HG03354 (cell line): ENCODE measurements at regions not wholly inside any gene's neighbourhood (a gene's known extent, or its start where the extent isn't known, plus 50 kb on each side); places are given as distances from the start of the nearest gene placed in this dataset.
A peak's percentile ranks its signal among the peaks of the same experiment; 100 is the strongest.
"Not testable (repeated sequence)": the region's sequence is repeated elsewhere in the genome, so short reads cannot be mapped to it uniquely, and the experiment has no call there.

Experiments used
- ATAC-seq: cut with Tn5 transposase; IDR thresholded peaks from one replicate; pipeline ENCODE4 v1.9.1; 2021; ENCODE audit warnings: mild to moderate bottlenecking; ENCODE audit not compliant: unreplicated experiment, poor library complexity, severe bottlenecking

- ATAC-seq = no peak
Observed at GRCh38 chr12:74381958-74382357, 155.7 kb upstream of the ATXN7L3B start.

GRCh38 chr12:74382983-74383382 is 154.7 kb upstream of the ATXN7L3B start:
- ATAC-seq = no peak

- no peak for ATAC-seq
Observed at GRCh38 chr12:74391283-74391682, 146.4 kb upstream of the ATXN7L3B start.

GRCh38 chr12:74393272-74393671 is 144.4 kb upstream of the ATXN7L3B start:
- no peak for ATAC-seq

- no peak for ATAC-seq
Observed at GRCh38 chr12:74394647-74395046, 143.0 kb upstream of the ATXN7L3B start.

- ATAC-seq = no peak
Observed at GRCh38 chr12:74401035-74401434, 136.6 kb upstream of the ATXN7L3B start.

- ATAC-seq = no peak
Observed at GRCh38 chr12:74401966-74402365, 135.7 kb upstream of the ATXN7L3B start.

- ATAC-seq = not testable (repeated sequence)
Observed at GRCh38 chr12:74403221-74403470, 134.5 kb upstream of the ATXN7L3B start.

GRCh38 chr12:74408601-74409166 is 129.0 kb upstream of the ATXN7L3B start:
- no peak for ATAC-seq

- ATAC-seq = no peak
Observed at GRCh38 chr12:74412606-74413230, 124.9 kb upstream of the ATXN7L3B start.

- ATAC-seq = peak; percentile 86
Observed at GRCh38 chr12:74415633-74416032, 122.0 kb upstream of the ATXN7L3B start.

GRCh38 chr12:74418573-74418972 is 119.1 kb upstream of the ATXN7L3B start:
- ATAC-seq = no peak

- no peak for ATAC-seq
Observed at GRCh38 chr12:74424778-74425177, 112.9 kb upstream of the ATXN7L3B start.

GRCh38 chr12:74426091-74426490 is 111.5 kb upstream of the ATXN7L3B start:
- no peak for ATAC-seq

- no peak for ATAC-seq
Observed at GRCh38 chr12:74429535-74429934, 108.1 kb upstream of the ATXN7L3B start.

GRCh38 chr12:74431801-74432200 is 105.8 kb upstream of the ATXN7L3B start:
- no peak for ATAC-seq

- ATAC-seq = no peak
Observed at GRCh38 chr12:74440469-74440868, 97.2 kb upstream of the ATXN7L3B start.

- ATAC-seq = no peak
Observed at GRCh38 chr12:74441872-74442271, 95.8 kb upstream of the ATXN7L3B start.

- no peak for ATAC-seq
Observed at GRCh38 chr12:74446466-74446865, 91.2 kb upstream of the ATXN7L3B start.

GRCh38 chr12:74449872-74450271 is 87.8 kb upstream of the ATXN7L3B start:
- ATAC-seq = no peak

GRCh38 chr12:74454109-74454508 is 83.5 kb upstream of the ATXN7L3B start:
- no peak for ATAC-seq

GRCh38 chr12:74455429-74455828 is 82.2 kb upstream of the ATXN7L3B start:
- no peak for ATAC-seq
